Stomach (tissue), 8 donors: ENCODE measurements at regions not wholly inside any gene's neighbourhood (a gene's known extent, or its start where the extent isn't known, plus 50 kb on each side); places are given as distances from the start of the nearest gene placed in this dataset.

ENCODE experiments used
- DNase-seq, 2 donors: peaks; one replicate each; pipeline versions ENCODE4 v3.0.0 to v3.0.0-alpha.2; 2013 to 2019
- H3K27ac ChIP-seq, 5 donors: fragments of 200-600 bp in 4 of 5; sonication (generic) in 4 of 5; one replicate each; pipeline ENCODE4 v1.5.1; 2013 to 2019; ENCODE audit warnings: mild to moderate bottlenecking in 1 of 5, moderate library complexity in 1 of 5
- H3K27me3 ChIP-seq, 3 donors: fragments of 200-600 bp; sonication (generic); one replicate each; pipeline ENCODE4 v1.5.1; 2017 to 2019; ENCODE audit warnings: mixed run types in 1 of 3
- H3K36me3 ChIP-seq, 4 donors: fragments of 200-600 bp; sonication (generic); 1 replicate in 3 of 4; 2 replicates in 1 of 4; pipeline ENCODE4 v1.5.1; 2016 to 2019
- H3K4me1 ChIP-seq, 4 donors: fragments of 200-600 bp; sonication (generic); one replicate each; pipeline ENCODE4 v1.5.1; 2016 to 2019
- H3K4me3 ChIP-seq, 4 donors: fragments of 200-600 bp; sonication (generic) in 3 of 4; one replicate each; pipeline ENCODE4 v1.5.1; 2016 to 2019; ENCODE audit warnings: mild to moderate bottlenecking in 1 of 4
- H3K9me3 ChIP-seq, 4 donors: fragments of 200-600 bp; sonication (generic); one replicate each; pipeline ENCODE4 v1.5.1; 2016 to 2019
- EP300 ChIP-seq: sonication (generic); formaldehyde crosslinking; IDR thresholded peaks from one replicate; pipeline ENCODE4 v1.6.1; 2017; ENCODE audit warnings: antibody characterized with exemption
- POLR2A ChIP-seq, 4 donors: fragments of 450-650 bp; IDR thresholded peaks; one replicate each; pipeline ENCODE4 v1.6.1; 2016; ENCODE audit warnings: antibody characterized with exemption in 4 of 4, control low read depth in 2 of 4, mild to moderate bottlenecking in 1 of 4, moderate library complexity in 1 of 4
- POLR2AphosphoS5 ChIP-seq, 3 donors: sonication (generic); formaldehyde crosslinking; IDR thresholded peaks; one replicate each; pipeline ENCODE4 v1.6.1; 2016; ENCODE audit warnings: antibody characterized with exemption in 3 of 3
- WGBS, 5 donors: extraction: QIAGEN DNeasy Blood & Tissue Kit in 3 of 5; methylation state at CpG; one replicate each; pipeline versions ENCODE4 v1.1.5 to v1.1.7; 2013 to 2018; 5-methylcytosine and 5-hydroxymethylcytosine counted together
- intact Hi-C: fragments of 100-400 bp; cut with DNase I; formaldehyde crosslinking; loops from one replicate; pipeline ENCODE4 v1.15.1; 2023; ENCODE audit warnings: low total_unique reads
- TF ChIP-seq, protein P1 (sequence below), 7 experiments: fragments of 450-650 bp in 4 of 7; fragments of 200-600 bp in 3 of 7; sonication (generic) in 3 of 7; IDR thresholded peaks; one replicate each; pipeline ENCODE4 v1.5.1; 2016 to 2019; ENCODE audit warnings: antibody characterized with exemption in 7 of 7, control low read depth in 2 of 7, mild to moderate bottlenecking in 1 of 7
- donor health status: healthy with polysubstance abuse.
- donor health status: Bipolar disorder and iron deficiency.
- donor health status: healthy.

DNA sequence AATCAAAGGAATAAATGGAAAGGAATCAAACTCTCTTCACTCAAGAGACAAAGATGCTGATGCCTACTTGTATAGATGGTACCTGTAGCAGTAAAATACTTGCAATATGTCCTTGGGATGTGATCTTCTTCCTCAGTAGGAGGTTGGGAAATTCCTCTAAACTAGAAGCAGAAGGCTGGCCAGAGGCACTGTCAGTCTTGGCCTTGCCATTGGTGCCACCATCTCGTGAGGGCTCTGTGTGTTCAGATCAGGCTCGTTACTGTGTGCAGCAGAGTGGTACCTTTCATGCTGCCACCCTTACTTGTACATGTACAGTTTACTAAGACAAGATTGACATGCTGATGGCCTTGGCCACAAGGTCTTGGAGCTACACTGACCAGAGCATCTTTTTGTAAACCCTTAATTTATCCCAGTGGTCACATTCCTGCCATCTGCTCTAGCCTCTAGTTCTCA, 169.0 kb downstream of the MYCN start:
- intact Hi-C loops, result no loop called here
- WGBS, 5 donors, result 76 to 100% (median 89%) methylated on average over 2 of the region's 2 CpGs

DNA sequence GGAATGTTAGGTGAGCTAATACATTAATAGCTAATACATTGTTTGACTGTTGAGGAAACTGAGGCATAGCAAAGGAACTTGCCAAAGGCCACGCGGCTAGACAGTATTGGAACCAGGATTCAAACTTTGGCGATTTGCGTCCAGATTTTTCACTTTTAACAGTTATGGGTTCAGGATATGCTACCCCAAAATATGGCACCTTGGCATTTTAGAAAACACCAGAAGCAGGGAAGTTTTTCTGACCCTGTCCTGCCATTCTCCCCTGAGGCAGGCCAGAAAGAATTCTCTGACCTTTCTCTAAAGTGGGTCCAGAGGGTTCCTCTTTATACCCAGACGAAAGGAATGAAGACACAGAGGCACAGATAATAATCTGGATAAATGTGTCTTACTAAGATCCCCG, 166.9 kb downstream of the MYCN start:
- no peaks in the 10 kb centered on the region for H3K36me3 ChIP-seq
- no peaks in the 10 kb centered on the region for H3K9me3 ChIP-seq
- peaks cover 0 to 22% (median 14%) of the 10 kb centered on the region in 4 donors for H3K4me1 ChIP-seq
- H3K27me3 ChIP-seq, result no peaks in the 10 kb centered on the region
- intact Hi-C loops, result no loop called here
- DNase-seq, result no peak
- H3K4me3 ChIP-seq, result no peak overlapping the region
- WGBS, 5 donors, result 95 to 97% (median 96%) methylated on average over 6 of the region's 6 CpGs
- TF ChIP-seq, protein P1, sequence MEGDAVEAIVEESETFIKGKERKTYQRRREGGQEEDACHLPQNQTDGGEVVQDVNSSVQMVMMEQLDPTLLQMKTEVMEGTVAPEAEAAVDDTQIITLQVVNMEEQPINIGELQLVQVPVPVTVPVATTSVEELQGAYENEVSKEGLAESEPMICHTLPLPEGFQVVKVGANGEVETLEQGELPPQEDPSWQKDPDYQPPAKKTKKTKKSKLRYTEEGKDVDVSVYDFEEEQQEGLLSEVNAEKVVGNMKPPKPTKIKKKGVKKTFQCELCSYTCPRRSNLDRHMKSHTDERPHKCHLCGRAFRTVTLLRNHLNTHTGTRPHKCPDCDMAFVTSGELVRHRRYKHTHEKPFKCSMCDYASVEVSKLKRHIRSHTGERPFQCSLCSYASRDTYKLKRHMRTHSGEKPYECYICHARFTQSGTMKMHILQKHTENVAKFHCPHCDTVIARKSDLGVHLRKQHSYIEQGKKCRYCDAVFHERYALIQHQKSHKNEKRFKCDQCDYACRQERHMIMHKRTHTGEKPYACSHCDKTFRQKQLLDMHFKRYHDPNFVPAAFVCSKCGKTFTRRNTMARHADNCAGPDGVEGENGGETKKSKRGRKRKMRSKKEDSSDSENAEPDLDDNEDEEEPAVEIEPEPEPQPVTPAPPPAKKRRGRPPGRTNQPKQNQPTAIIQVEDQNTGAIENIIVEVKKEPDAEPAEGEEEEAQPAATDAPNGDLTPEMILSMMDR (IDR thresholded peaks at IDR 0.05), result no peak
- TF ChIP-seq EP300 (no peak), POLR2A (IDR thresholded peaks at IDR 0.05) (no peak), POLR2AphosphoS5 (IDR thresholded peaks at IDR 0.05) (no peak)
- no peak overlapping the region for H3K27ac ChIP-seq

More for the DNA sequence above, 169.0 kb downstream of the MYCN start:
- TF ChIP-seq EP300 (no peak), POLR2AphosphoS5 (IDR thresholded peaks at IDR 0.05) (no peak), POLR2A (IDR thresholded peaks at IDR 0.05) (no peak)
- TF ChIP-seq, protein P1 (IDR thresholded peaks at IDR 0.05), result no peak
- Histone ChIP-seq H3K9me3 (no peaks in the 10 kb centered on the region), H3K27ac (no peak overlapping the region), H3K4me3 (no peak overlapping the region), H3K27me3 (no peaks in the 10 kb centered on the region), H3K4me1 (peaks cover 0 to 18% (median 13%) of the 10 kb centered on the region in 4 donors), H3K36me3 (no peaks in the 10 kb centered on the region)
- DNase-seq, result no peak

DNA sequence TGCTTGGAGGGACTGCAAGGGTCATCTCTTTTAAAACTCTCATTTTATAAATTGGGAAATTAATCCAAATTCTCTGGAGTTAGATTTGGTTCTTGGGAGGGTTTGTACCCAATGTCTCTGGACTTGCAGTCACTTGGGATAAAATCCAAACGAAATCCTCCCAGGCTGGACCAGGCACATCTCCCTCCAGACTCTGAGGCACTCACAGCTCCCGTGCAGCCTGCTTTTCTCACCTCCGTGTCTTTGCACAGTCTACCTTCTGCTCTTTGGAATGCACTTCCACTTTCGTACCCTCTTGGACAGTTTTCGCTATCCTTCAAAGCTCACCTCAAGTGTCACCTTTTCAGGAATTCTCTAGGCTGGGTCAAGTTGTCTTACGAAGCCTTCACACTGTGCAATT, 166.3 kb downstream of the MYCN start:
- no peak for DNase-seq
- H3K27ac ChIP-seq, result no peak overlapping the region
- H3K36me3 ChIP-seq, result no peaks in the 10 kb centered on the region
- peaks cover 0 to 22% (median 14%) of the 10 kb centered on the region in 4 donors for H3K4me1 ChIP-seq
- no peak overlapping the region for H3K4me3 ChIP-seq
- H3K27me3 ChIP-seq, result no peaks in the 10 kb centered on the region
- H3K9me3 ChIP-seq, result no peaks in the 10 kb centered on the region
- TF ChIP-seq, protein P1 (IDR thresholded peaks at IDR 0.05), result no peak
- no peak for TF ChIP-seq POLR2A (IDR thresholded peaks at IDR 0.05)
- no peak for TF ChIP-seq EP300
- no peak for TF ChIP-seq POLR2AphosphoS5 (IDR thresholded peaks at IDR 0.05)
- WGBS, 5 donors, result 83 to 93% (median 86%) methylated on average over 6 of the region's 6 CpGs
- intact Hi-C loops, result no loop called here

DNA sequence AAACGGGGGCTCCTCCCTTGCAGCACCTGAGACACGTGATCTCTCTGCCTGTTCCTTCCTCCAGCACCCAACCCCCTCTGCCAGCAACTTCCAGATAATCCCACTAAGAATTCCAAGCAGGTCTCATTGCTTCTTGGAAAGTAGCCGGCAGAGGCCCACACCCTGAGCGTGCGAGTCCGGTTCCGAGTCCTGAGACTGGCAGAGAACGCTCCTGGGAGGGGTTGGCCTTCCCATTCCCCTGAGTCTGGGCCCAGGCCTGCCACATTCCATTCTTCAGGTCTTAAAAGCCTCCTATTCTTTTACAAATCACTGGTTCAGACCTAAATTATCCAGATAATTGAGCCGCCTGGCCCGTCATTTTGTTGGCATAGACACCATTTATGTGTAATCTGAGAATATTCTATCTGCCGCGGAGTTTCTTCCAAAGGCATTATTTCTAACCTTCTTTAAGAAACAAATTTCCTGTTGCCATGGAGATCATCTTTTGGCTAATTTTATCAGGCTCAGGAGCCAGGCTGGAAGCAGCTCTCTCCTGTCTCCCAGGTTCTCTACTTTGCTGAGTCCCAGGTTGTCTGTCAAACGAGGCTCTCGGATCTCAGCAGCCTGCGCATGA, 165.4 kb downstream of the MYCN start:
- WGBS, 5 donors, result 44 to 71% (median 52%) methylated on average over 15 of the region's 15 CpGs
- Histone ChIP-seq H3K27ac (peak overlapping the region in 1 of 5 donors; percentile 19), H3K9me3 (no peaks in the 10 kb centered on the region), H3K27me3 (no peaks in the 10 kb centered on the region), H3K4me1 (peaks cover 0 to 22% (median 14%) of the 10 kb centered on the region in 4 donors), H3K4me3 (no peak overlapping the region), H3K36me3 (no peaks in the 10 kb centered on the region)
- no peak for TF ChIP-seq POLR2A (IDR thresholded peaks at IDR 0.05)
- peak in 1 of 3 donors; percentile 9 for TF ChIP-seq POLR2AphosphoS5 (IDR thresholded peaks at IDR 0.05)
- DNase-seq, result peak; percentile 30 to 65
- intact Hi-C loops, result no loop called here
